ENCODE measurements at regions not wholly inside any gene's neighbourhood (a gene's known extent, or its start where the extent isn't known, plus 50 kb on each side); places are given as distances from the start of the nearest gene placed in this dataset.

- no peaks in the 10 kb centered on the region for H3K27me3 ChIP-seq (replicated peaks in 1 of 4; ENCODE audit: control extremely low read depth in 1 of 4, control insufficient read depth in 3 of 4, insufficient read depth in 4 of 4, low read length in 3 of 4)
- no peak for ATAC-seq (ENCODE audit: low read depth)
- DNase-seq: no peak
- POLR2A ChIA-PET: no interaction called here
- CTCF ChIA-PET: no interaction called here
- no peaks in the 10 kb centered on the region for H3K9me3 ChIP-seq (ENCODE audit: control extremely low read depth in 1 of 3, control insufficient read depth in 2 of 3, insufficient read depth in 1 of 3, low read length in 2 of 3)
- no peak overlapping the region for H3K9ac ChIP-seq (ENCODE audit: low read length)
- WGBS (ENCODE audit: insufficient coverage): 100% methylated on average over 6 of the region's 8 CpGs
- no peaks in the 10 kb centered on the region for H4K20me1 ChIP-seq (ENCODE audit: control insufficient read depth, insufficient read depth, low read length, poor library complexity, severe bottlenecking)
- TF ChIP-seq CTCF (IDR thresholded peaks at IDR 0.05) (no peak), EZH2 (IDR thresholded peaks at IDR 0.05; ENCODE audit: borderline replicate concordance, insufficient read depth, low read depth, low read length, poor library complexity, severe bottlenecking) (no peak)
- no peak overlapping the region for H2AFZ ChIP-seq (ENCODE audit: insufficient read depth, low read depth, low read length, poor library complexity, severe bottlenecking)
- H3K27me3 Mint-ChIP-seq: no peaks in the 10 kb centered on the region
- H3K4me1 Mint-ChIP-seq: no peaks in the 10 kb centered on the region
- H3K4me3 ChIP-seq (ENCODE audit: control extremely low read depth in 1 of 5, extremely low read depth in 1 of 5, insufficient read depth in 1 of 5, low read depth in 2 of 5, low read length in 4 of 5): no peak overlapping the region
- no peak overlapping the region for H3K4me3 Mint-ChIP-seq
- no peaks in the 10 kb centered on the region for H3K36me3 ChIP-seq (replicated peaks in 1 of 2; ENCODE audit: control extremely low read depth in 1 of 2, control insufficient read depth in 1 of 2, extremely low read depth in 1 of 2, insufficient read depth in 2 of 2, low read length in 1 of 2)
- no peaks in the 10 kb centered on the region for H3K4me1 ChIP-seq (ENCODE audit: control insufficient read depth in 2 of 2, insufficient read depth in 2 of 2, low read length in 2 of 2)
- no peak overlapping the region for H3K4me2 ChIP-seq (replicated peaks; ENCODE audit: low read depth, low read length, poor library complexity, severe bottlenecking)
- no peaks in the 10 kb centered on the region for H3K9me3 Mint-ChIP-seq (ENCODE audit: insufficient read depth)
- no peak overlapping the region for H3K27ac Mint-ChIP-seq
- intact Hi-C loops (cut with micrococcal nuclease): no loop called here
- no peaks in the 10 kb centered on the region for H3K79me2 ChIP-seq (ENCODE audit: control insufficient read depth, insufficient read depth, low read length)
- H3K27ac ChIP-seq (ENCODE audit: low read length in 2 of 2): no peak overlapping the region
Observed at GRCh38 chr5:168007286-168007685, 284.2 kb upstream of the WWC1 start.

- H3K36me3 ChIP-seq (replicated peaks in 1 of 2; ENCODE audit: control extremely low read depth in 1 of 2, control insufficient read depth in 1 of 2, extremely low read depth in 1 of 2, insufficient read depth in 2 of 2, low read length in 1 of 2): no peaks in the 10 kb centered on the region
- H3K4me3 ChIP-seq (ENCODE audit: control extremely low read depth in 1 of 5, extremely low read depth in 1 of 5, insufficient read depth in 1 of 5, low read depth in 2 of 5, low read length in 4 of 5): no peak overlapping the region
- H3K9ac ChIP-seq (ENCODE audit: low read length): no peak overlapping the region
- H3K4me2 ChIP-seq (replicated peaks; ENCODE audit: low read depth, low read length, poor library complexity, severe bottlenecking): no peak overlapping the region
- no peaks in the 10 kb centered on the region for H3K4me1 ChIP-seq (ENCODE audit: control insufficient read depth in 2 of 2, insufficient read depth in 2 of 2, low read length in 2 of 2)
- no peak overlapping the region for H3K27ac Mint-ChIP-seq
- no peak overlapping the region for H3K27ac ChIP-seq (ENCODE audit: low read length in 2 of 2)
- no peaks in the 10 kb centered on the region for H4K20me1 ChIP-seq (ENCODE audit: control insufficient read depth, insufficient read depth, low read length, poor library complexity, severe bottlenecking)
- 100% methylated on average over 1 of the region's 4 CpGs for WGBS (ENCODE audit: insufficient coverage)
- ChIA-PET CTCF (no interaction called here), POLR2A (no interaction called here)
- no peak for ATAC-seq (ENCODE audit: low read depth)
- H2AFZ ChIP-seq (ENCODE audit: insufficient read depth, low read depth, low read length, poor library complexity, severe bottlenecking): no peak overlapping the region
- no peaks in the 10 kb centered on the region for H3K79me2 ChIP-seq (ENCODE audit: control insufficient read depth, insufficient read depth, low read length)
- no peaks in the 10 kb centered on the region for H3K27me3 ChIP-seq (replicated peaks in 1 of 4; ENCODE audit: control extremely low read depth in 1 of 4, control insufficient read depth in 3 of 4, insufficient read depth in 4 of 4, low read length in 3 of 4)
- no peaks in the 10 kb centered on the region for H3K27me3 Mint-ChIP-seq
- TF ChIP-seq CTCF (IDR thresholded peaks at IDR 0.05) (no peak), EZH2 (IDR thresholded peaks at IDR 0.05; ENCODE audit: borderline replicate concordance, insufficient read depth, low read depth, low read length, poor library complexity, severe bottlenecking) (no peak)
- no peak overlapping the region for H3K4me3 Mint-ChIP-seq
- no peaks in the 10 kb centered on the region for H3K9me3 Mint-ChIP-seq (ENCODE audit: insufficient read depth)
- intact Hi-C loops (cut with micrococcal nuclease): no loop called here
- no peaks in the 10 kb centered on the region for H3K4me1 Mint-ChIP-seq
- H3K9me3 ChIP-seq (ENCODE audit: control extremely low read depth in 1 of 3, control insufficient read depth in 2 of 3, insufficient read depth in 1 of 3, low read length in 2 of 3): peaks cover 0 to 4% (median 0%) of the 10 kb centered on the region in 3 donors
- no peak for DNase-seq
Observed at GRCh38 chr5:168008555-168008954, 282.9 kb upstream of the WWC1 start.
